ENCODE measurements at regions not wholly inside any gene's neighbourhood (a gene's known extent, or its start where the extent isn't known, plus 50 kb on each side); places are given as distances from the start of the nearest gene placed in this dataset.
"Not testable (repeated sequence)": the region's sequence is repeated elsewhere in the genome, so short reads cannot be mapped to it uniquely, and the experiment has no call there.

DNA sequence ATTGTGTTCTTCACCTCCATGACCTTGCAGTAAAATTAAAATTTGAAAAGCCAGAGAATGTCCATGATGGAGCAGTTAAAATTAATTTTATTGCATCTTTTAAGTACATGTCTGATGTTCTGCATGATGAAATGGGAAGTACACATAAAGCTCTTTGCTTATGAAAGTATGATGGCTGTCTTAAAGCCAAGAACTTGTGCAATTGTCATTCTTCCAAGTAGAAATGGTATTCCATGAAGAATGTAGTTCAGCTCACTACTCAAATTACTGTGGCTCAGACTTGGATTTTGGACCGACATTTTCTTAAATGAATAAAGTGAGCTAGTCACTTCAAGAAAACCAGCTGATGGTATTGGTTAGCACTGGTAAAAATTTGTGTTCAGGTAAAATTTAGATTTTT lies 161.7 kb upstream of the CXCL13 start:
- no peak for DNase-seq

DNA sequence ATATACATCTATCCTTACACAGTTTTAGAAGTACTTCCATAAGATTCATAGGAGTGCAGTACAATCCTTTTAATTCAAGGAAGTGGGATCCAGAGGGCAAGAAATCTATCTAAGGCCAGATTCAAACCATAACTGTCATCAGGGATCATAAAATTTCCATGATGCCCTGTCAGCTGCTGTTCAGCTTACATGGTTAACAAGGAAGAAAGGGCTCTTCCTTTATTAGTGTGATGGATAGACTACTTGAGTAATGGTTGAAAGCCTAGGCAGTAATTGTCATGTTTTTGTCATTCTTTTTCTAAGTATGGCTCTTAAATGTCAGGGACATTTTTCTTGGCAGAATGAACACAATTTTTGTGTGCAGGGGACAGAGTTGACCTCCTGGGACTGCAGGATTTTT lies 159.8 kb upstream of the CXCL13 start:
- DNase-seq: no peak

DNA sequence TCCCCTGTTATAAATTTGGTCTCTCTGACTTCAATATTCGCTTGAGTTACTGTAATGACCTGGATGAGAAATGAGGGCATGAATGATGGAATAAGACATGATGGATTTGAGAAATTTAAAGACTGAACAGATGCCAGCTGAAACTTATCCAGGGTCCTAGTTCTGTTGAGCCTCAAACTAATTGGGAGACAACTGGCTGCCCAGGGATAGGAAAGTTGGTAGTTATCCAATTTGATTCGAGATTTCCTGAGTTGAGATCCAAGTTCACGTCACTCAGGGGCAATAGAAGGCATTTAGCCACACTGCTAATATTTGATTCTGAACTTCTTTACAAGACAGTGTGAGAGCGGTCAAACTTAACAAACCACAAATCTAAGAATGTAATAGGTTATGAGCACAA lies 159.0 kb upstream of the CXCL13 start:
- DNase-seq: no peak

DNA sequence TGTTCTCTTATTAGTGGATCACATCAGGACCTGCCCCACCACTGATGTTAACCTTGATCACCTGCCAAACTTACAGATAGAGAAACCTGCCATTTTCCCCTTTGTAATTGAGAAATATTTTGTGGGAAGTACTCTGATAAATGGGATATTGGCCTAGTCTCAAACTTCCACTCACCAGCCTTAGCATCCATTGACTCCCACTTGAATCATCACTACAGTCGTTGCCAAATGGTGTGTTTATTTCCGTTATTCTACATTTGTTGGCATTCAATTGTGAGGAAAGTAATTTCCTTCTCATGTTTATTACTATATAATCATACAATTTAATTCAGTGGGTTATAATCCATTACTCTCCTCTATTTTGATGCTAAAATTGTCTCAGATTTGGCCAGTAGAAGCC lies 156.4 kb upstream of the CXCL13 start:
- DNase-seq: no peak

DNA sequence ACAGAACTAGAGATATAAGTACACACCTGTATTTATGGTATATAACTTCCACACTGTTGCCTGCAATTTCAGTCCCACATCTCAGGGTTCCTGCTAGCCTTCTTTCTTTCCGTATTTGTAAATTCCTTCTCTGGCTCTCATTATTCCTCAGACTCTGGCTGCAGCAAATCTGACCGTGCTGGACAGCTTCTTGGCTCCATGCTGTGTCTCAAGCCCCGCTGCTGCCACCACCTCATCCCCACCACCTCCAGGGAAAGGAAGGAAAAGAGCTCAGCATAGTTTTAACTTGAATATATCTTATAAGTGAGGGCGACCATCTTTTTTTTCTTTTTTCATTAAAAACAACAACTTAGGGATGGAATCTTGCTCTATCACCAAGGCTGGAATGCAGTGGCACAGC lies 155.6 kb upstream of the CXCL13 start:
- DNase-seq: no peak

DNA sequence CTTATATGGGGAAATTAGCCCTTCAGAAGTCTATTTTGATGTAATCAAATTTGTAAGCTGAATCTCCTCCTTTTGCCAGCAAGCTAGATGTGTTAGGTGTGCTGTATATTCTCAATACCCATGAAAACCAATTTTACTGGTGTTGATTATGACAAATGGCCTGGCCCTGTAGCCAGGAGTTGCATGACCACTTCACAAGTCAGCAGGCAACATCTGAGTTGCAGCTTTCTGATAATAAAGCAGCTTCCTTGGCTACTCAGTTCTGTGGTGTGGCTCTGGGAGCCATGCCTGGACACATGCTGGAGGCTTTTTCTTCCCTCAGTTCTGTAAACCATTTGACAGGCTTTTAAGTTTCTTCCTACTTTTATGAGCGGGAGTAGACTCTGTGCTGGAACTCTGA lies 154.1 kb upstream of the CXCL13 start:
- no peak for DNase-seq

DNA sequence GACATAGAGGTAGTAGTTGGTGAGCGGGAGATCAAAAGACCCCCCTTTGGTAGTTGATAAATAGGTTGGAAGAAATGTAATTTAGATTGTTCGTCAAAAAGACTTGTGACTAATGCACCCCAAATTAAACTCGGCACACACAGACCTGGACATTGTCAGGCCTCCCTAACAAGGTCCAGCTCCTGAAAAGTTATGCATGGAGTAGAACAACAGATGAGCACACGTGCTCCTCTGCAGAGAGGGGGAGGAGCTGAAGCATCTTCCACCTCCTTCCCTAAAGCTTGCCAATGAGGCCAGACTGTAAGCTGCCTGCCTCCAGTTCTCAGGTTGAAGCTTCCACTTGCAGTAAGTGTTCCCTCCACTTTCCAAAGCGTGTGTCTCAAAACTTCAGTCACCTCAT lies 153.5 kb upstream of the CXCL13 start:
- not testable (repeated sequence) for DNase-seq

DNA sequence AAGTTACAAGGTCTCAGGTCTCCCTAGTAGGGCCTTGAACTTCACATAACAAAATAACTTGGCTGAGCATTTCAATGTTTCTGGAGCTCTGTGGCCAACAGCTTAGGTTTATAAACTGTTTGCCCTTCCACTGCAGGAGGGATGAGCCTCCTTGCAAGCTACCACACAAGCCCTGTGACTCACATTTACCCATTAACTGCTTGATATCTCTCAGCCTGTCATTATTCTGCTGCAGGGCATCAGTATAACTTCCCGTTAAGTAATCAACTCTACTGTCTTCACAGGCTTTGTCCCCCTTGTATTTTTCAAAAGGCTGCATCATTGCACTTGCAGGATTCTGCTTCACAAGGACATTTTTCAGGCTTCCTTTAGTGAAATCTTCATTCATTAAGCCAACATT lies 151.7 kb upstream of the CXCL13 start:
- DNase-seq: no peak

DNA sequence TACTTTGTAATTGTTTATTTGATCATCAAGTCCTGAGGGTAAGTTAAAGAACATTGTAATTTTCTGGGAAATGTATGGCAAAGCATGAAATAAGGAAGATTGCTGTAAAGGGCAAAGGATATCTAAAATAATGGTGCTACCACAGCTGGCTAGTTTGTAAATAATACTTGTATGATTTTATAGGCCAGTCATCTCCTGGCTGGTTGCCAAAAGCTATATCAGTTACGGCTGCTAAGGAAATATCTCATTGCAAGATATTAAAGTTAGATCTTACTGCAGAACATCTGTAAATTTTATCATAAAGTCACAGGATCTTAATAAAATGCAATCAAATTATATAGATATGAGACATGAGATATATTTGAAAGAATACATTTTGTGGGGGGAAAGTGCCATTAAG lies 150.8 kb upstream of the CXCL13 start:
- DNase-seq: no peak

DNA sequence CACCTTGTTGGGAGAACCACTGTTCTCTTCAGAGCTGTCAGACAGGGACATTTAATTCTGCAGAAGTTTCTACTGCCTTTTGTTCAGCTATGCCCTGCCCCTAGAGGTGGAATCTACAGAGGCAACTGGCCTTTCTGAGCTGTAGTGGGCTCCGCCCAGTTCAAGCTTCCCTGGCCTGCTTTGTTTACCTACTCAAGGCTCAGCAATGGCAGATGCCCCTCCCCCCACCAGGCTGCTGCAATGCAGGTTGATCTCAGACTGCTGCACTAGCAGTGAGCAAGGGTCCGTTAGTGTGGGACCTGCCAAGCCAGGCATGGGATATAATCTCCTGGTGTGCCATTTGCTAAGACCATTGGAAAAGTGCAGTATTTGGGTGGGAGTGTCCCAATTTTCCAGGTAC lies 141.5 kb upstream of the CXCL13 start:
- not testable (repeated sequence) for DNase-seq

DNA sequence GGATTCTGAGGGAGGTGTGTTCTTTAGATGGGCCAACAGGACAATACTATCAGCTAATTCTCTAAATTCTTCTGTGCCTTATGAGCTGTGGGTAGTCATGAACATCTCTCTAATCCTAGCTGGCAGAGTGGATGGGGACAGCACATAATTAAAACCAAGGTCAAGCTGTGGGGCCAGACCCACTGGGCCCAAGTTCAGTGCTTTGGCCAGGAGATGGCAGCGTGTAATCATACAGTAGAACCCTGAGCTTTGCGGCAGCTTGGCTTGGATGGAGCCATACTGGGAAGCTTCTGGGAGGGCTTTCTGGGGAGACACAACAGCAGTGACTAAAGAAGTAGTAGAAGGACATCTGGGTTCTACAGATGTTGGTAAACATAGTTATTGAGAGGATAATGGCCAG lies 140.3 kb upstream of the CXCL13 start:
- peak in 2 of 51 donors; percentile 1 to 4 for DNase-seq

DNA sequence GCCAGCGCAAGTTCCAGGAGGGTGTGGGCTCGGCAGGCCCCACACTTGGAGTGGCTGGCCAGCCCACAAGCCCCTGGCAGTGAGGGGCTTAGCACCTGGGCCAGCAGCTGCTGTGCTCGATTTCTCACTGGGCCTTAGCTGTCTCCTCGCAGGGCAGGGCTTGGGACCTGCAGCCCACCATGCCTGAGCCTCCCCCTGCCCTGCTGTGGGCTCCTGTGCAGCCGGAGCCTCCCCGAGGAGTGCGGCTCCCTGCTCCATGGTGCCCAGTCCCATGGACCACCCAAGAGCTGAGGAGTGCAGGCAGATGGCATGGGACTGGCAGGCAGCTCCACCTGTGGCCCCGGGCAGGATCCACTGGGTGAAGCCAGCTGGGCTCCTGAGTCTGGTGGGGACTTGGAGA lies 139.2 kb upstream of the CXCL13 start:
- no peak for DNase-seq

DNA sequence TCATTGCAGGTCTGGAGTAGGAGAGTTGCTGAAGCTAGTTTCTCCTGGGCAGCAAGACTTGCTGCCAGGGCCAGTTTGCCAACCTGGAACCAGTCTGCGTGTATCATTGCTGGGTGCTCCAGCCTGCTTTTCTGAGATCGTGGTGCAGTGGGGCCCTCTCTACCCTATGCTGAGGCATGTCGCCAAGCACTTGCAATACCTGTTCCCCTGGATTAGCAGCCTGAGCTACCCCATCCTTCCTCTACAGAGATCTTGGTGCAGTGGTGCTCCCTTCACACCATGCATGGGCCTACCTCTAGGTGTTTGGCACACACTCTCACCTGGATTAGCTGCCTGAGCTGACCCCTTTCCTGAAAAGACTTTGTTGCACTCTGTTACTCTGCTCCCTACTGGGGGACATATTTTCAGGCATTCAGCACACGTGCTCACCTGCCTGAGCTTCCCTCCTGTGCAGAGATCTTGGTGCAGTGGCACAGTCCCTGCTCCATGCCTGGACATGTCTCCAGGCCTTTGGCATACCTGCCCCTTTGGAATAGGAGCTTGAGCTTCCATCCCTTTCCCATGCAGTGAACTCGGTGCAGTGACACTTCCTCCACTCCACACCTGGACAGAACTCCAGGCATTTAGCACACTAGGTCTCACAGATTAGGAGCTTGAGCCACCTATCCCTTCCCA lies 133.7 kb upstream of the CXCL13 start:
- no peak for DNase-seq

DNA sequence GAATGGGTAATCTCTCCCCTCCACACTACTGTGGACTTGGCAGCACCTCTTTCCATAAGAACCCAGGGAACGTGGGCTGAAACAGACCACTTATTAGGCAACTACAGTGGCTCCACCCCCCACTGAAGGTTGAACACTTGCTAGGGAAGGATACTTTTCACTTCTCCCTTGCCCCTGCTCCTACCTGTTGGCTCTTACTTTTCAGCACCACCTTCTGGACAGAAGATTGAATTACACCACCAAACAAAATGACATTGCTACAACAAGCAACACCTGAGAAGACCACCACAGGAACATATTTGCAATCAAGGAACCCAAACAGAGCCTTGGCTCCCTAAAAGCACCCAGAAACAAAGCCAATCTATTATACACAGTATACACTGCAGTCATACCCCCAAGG lies 132.1 kb upstream of the CXCL13 start:
- no peak for DNase-seq

DNA sequence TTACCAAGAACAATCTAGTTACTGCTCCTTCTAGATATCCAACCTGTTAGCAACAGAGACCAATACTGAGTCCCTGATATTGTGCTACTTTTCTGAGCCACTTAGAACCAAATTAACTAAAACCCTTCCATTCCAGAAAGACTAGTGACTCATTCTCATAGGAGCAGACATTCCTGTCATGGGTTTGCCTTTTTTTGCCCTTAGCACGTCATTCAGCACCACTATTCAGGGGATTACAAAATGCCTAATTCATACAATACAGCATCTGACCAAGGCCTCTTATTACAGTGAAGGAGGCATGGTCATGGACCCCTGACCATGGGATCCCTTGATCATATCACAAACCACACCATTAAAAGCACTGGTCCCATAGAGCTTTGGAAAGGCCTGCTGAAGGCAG lies 123.8 kb upstream of the CXCL13 start:
- no peak for DNase-seq

DNA sequence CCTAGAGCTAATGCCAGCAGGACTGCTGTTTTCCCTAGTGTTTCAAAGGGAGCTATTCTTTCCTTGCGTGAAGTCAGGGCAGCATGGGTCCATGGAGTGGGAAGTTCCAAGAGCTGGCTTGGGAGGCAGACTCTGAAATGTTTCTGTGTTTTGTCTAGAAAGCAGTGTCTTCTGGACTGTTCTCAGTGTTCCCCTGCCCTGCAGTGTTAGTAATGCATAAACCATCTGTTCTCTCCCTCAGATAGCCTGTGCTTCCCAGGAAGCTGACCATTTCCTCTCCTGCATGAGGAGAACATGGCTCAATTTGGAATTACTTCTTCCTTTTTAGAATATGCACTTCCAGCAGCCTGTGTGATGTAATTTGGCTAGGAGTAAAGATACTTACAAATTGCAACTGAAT lies 116.7 kb upstream of the CXCL13 start:
- DNase-seq: peak in 1 of 51 donors; percentile 5

DNA sequence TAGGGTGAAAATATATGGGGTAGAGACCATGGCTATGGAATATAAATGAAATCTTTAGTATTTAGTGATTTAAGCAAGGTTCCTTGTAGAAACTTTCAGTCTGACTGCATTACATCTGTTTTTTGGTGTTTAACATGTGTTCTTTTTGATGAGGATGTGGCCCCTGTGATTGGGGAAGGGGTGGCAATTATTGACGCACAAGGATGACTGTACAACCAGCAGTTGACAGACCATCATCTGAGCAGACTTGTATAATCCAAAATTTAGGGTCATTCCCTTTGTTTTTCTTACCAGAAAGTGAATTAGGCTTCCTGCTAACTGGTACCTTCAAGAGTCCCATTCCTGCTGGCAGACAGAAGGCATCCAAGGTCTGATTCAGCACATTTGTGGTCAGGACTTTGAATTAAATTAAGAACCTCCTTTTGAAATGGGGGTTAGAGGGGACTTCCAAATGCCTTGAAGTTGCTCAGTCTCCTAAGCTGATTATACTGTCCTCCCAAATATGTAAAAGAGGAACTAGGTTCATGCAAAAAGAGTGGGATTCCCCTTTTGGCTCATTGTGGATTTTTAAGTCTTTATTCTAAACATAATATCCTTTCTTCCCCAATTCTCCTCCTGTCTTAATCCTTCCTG lies 112.4 kb upstream of the CXCL13 start:
- DNase-seq: no peak

DNA sequence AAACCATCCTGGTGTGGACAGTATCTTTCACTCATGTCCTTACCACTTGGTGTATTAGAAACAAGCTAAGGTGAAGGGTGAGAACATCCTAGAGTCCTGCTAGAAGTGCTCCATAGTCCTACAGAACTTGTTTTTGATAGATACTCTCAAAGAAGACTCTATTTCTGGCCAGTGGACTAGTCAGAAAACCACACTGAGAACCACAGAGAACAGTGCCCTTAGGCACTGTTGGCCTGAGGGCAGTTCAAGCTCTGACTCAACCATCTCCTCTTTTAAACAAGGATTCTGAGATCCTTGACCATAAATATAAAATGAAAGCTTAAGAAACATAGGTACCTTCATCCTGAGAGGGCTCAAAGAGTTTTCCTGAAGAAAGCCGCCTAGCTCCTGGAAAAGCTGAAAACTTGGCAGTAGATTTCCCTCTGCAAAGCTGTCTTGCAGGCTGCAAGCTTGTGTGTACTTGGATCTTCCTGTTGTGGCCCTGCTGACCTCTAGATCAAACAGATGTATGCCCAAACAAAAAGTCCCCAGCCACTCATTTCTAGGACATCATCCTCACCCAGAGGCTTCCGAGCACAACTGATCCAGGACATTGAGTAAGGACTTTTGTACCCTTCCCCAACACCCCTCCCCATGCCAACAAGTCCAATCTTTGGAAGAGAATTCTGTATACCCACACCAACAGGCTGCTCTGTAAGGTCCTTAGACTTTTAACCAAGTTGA lies 111.6 kb upstream of the CXCL13 start:
- no peak for DNase-seq

DNA sequence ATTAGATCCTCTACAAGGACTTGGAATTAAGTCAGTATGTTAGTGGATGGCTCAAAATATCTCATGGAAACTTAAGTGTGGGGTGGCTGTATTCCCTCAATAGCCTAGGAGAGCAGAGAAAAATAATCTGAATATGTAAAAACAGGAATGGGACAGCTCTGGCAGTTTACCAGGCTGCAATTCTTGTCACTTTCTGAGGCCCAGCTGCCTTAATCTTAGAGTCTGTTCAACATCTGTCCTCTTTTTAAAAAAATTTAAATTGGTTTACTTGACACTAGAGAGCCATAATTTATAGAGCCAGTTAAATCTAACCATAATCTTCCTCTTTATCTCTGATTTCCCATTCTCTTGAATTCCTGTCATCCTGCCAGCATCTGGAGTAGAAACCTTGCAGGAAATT lies 109.2 kb upstream of the CXCL13 start:
- DNase-seq: no peak

DNA sequence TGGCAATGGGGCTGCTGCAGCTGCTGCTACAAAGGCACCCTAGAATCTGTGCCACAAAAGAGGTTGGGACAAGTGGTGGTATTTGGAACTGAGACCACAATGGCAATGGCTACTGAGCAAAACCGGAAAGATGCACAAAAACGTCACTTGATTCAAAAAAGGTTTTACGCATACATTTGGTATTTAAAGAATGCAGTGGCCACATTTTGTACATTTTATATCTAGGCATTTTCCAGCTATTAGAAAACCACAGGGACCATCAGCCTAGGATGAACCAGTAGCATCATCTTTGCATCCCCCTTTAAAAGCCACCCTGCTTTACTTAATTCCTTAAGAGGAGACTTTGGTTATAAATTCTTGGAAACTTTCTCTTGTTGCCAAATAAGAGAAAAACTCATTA lies 104.8 kb upstream of the CXCL13 start:
- DNase-seq: no peak

DNA sequence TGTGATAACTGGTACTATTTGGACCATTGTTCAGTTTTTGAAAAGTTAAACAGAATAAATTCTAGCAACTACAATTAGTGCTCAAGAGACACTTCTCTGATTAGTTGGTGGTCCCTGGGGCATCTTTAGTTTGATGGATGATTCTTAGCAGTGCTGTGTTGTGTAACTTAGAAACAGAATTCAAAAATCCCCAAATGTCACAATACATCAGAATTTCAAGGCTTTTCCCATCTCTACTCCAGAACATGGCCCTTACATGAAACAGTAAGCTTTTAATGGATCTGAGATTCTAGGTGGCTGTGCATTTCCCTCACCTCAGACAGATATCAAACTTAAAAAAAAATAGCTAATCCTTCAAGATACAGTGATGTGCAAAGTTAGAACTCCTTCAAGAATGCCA lies 104.4 kb upstream of the CXCL13 start:
- DNase-seq: no peak

DNA sequence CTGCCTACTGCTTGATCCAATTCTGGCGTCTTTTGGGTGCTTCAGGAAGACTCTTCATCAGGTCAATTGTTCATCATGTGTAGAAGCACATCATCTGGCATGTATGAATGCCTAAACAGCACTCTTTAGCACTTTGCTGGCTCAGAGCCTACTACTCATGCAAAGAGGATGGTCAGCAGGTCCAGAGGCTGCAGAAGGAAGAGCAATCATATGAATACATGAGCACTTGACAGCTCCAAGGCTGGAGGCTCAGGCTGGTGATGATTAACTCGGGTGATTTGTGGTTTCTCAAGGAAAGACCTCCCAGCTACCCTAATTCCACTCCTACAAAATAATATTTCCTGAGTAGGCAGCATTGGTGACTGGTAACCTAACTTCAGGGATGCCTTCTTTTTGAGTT lies 103.8 kb upstream of the CXCL13 start:
- DNase-seq: no peak

DNA sequence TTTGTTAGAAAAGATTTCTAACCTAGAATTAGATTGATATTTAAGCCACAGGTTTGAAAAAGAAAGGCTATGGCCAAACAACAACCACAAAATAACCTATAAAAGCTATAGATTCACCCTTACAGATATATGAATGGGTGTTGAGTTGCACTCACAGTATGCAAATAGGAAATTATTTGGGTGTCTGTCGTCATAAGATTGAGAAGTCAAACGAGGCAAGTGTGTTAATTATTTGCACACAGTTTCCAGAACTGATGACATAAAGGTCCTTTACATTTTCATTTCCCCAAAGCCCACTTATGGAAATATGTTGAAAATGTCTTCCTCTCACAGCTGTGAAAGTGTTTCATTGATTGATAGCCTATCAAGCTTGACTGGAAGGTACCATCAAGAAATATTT lies 101.2 kb upstream of the CXCL13 start:
- DNase-seq: no peak
